Hepatocyte (in vitro differentiated cells): ENCODE measurements at regions not wholly inside any gene's neighbourhood (a gene's known extent, or its start where the extent isn't known, plus 50 kb on each side); places are given as distances from the start of the nearest gene placed in this dataset.

Experiments
- DNase-seq: peaks from one replicate; pipeline ENCODE4 v3.0.0-alpha.2; 2016; ENCODE audit warnings: low spot score
- H2AFZ ChIP-seq: fragments of 200-600 bp; sonication (generic); 2 replicates; pipeline ENCODE4 v1.6.0; 2016; ENCODE audit warnings: antibody characterized with exemption, mild to moderate bottlenecking
- H3K27ac ChIP-seq: fragments of 200-600 bp; sonication (generic); 2 replicates; pipeline ENCODE4 v1.5.1; 2016; ENCODE audit warnings: mild to moderate bottlenecking
- H3K27me3 ChIP-seq: fragments of 200-600 bp; sonication (generic); 2 replicates; pipeline ENCODE4 v1.6.1; 2016
- H3K36me3 ChIP-seq: fragments of 200-600 bp; sonication (generic); replicated peaks from 2 replicates; pipeline ENCODE4 v1.5.1; 2016; ENCODE audit warnings: low read depth; ENCODE audit not compliant: insufficient read depth
- H3K4me1 ChIP-seq: fragments of 200-600 bp; sonication (generic); 2 replicates; pipeline ENCODE4 v1.5.1; 2016; ENCODE audit warnings: mild to moderate bottlenecking, moderate library complexity; ENCODE audit not compliant: insufficient read depth
- H3K4me2 ChIP-seq: fragments of 200-600 bp; sonication (generic); 2 replicates; pipeline ENCODE4 v1.6.0; 2016
- H3K4me3 ChIP-seq: fragments of 200-600 bp; sonication (generic); 2 replicates; pipeline ENCODE4 v1.5.1; 2016; ENCODE audit warnings: mild to moderate bottlenecking
- H3K79me2 ChIP-seq: fragments of 200-600 bp; sonication (generic); 2 replicates; pipeline ENCODE4 v1.6.0; 2017; ENCODE audit warnings: mild to moderate bottlenecking
- H3K9me2 ChIP-seq: fragments of 200-600 bp; sonication (generic); replicated peaks from 2 replicates; pipeline ENCODE4 v1.6.0; 2017; ENCODE audit warnings: mild to moderate bottlenecking; ENCODE audit not compliant: insufficient read depth
- H3K9me3 ChIP-seq: fragments of 200-600 bp; sonication (generic); 2 replicates; pipeline ENCODE4 v1.5.1; 2016; ENCODE audit warnings: low read depth, mild to moderate bottlenecking
- H4K20me1 ChIP-seq: fragments of 200-600 bp; sonication (generic); 2 replicates; pipeline ENCODE4 v1.6.0; 2016; ENCODE audit warnings: mild to moderate bottlenecking; ENCODE audit not compliant: insufficient read depth, poor library complexity, severe bottlenecking
- EZH2 ChIP-seq: fragments of 200-600 bp; sonication (generic); IDR thresholded peaks from 2 replicates; pipeline ENCODE4 v1.6.1; 2016; ENCODE audit warnings: antibody characterized with exemption, mild to moderate bottlenecking, borderline replicate concordance
- EZH2phosphoT487 ChIP-seq: fragments of 200-600 bp; sonication (generic); IDR thresholded peaks from one replicate; pipeline ENCODE4 v1.6.1; 2018; ENCODE audit warnings: antibody characterized with exemption, mild to moderate bottlenecking, low read depth, moderate library complexity; ENCODE audit not compliant: unreplicated experiment, severe bottlenecking
- WGBS: methylation state at CpG from one replicate; pipeline ENCODE4 v1.1.6; 2016; ENCODE audit warnings: low lambda C conversion rate; ENCODE audit errors: missing lambda C conversion rate; 5-methylcytosine and 5-hydroxymethylcytosine counted together
- TF ChIP-seq, protein P1 (sequence below): fragments of 200-600 bp; sonication (generic); IDR thresholded peaks from 2 replicates; pipeline ENCODE4 v1.5.1; 2016; ENCODE audit warnings: antibody characterized with exemption, mild to moderate bottlenecking; ENCODE audit not compliant: poor library complexity

DNA sequence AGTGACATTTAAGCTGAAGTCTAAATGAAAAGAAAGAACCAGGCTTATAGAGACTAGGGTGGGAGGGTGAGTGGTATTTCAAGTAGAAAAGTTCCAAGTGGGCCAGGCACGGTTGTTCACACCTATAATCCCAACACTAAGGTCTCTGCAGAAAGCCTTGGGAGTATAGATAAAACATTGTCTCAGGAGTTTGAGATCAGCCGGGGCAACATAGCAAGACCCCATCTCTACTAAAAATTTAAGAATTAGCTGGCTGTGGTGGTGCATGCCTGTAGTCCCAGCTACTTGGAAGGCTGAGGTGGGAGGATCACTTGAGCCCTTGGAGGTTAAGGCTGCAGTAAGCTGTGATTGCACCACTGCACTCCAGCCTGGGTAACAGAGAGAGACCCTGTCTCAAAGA lies 143.4 kb upstream of the PKDCC start:
- Histone ChIP-seq H3K4me2 (no peak overlapping the region), H4K20me1 (no peaks in the 10 kb centered on the region), H3K9me3 (no peaks in the 10 kb centered on the region), H3K9me2 (no peaks in the 10 kb centered on the region), H3K4me1 (peaks cover 23% of the 10 kb centered on the region), H3K27ac (no peak overlapping the region), H2AFZ (no peak overlapping the region), H3K79me2 (no peaks in the 10 kb centered on the region), H3K27me3 (no peaks in the 10 kb centered on the region), H3K4me3 (no peak overlapping the region), H3K36me3 (no peaks in the 10 kb centered on the region)
- TF ChIP-seq EZH2 (no peak), EZH2phosphoT487 (no peak)
- TF ChIP-seq, protein P1, sequence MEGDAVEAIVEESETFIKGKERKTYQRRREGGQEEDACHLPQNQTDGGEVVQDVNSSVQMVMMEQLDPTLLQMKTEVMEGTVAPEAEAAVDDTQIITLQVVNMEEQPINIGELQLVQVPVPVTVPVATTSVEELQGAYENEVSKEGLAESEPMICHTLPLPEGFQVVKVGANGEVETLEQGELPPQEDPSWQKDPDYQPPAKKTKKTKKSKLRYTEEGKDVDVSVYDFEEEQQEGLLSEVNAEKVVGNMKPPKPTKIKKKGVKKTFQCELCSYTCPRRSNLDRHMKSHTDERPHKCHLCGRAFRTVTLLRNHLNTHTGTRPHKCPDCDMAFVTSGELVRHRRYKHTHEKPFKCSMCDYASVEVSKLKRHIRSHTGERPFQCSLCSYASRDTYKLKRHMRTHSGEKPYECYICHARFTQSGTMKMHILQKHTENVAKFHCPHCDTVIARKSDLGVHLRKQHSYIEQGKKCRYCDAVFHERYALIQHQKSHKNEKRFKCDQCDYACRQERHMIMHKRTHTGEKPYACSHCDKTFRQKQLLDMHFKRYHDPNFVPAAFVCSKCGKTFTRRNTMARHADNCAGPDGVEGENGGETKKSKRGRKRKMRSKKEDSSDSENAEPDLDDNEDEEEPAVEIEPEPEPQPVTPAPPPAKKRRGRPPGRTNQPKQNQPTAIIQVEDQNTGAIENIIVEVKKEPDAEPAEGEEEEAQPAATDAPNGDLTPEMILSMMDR, result no peak
- DNase-seq, result no peak
- 83% methylated on average over 2 of the region's 2 CpGs for WGBS

DNA sequence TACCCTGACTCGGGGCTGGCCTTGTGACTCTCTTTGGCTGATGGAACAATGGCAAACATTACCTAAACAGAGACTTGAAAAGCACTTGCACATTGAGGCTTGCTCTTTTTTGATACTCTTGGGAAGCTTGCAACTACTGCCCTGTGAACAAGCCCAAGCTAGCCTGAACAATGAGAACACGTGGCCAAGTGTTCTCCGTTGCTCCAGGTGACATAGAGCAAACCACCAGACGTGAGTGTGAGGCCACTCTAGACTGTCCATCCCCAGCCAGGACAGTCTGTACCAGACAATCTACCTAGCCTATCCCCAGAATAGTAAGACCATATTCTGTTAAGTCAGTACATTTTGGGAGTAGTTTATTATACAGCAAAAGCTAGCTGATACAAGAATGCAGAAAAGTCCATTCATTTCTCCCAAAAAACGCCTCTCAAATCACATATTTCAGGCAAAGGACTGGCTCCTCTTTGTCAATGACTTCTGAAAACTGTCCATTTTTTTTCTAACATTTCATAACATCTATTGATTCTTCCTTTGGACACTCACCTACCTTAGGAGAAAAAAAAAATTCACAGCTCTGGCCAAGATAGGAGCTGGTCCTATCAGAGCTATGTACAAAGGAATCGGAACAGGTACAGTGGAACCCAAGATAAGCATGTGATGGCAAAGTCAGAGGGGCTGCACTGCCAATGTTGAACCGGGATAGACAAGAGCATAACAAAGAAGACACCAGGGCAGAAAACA lies 142.1 kb upstream of the PKDCC start:
- 67% methylated on average over 7 of the region's 7 CpGs for WGBS
- Histone ChIP-seq H3K9me2 (no peaks in the 10 kb centered on the region), H3K4me1 (peaks cover 20% of the 10 kb centered on the region), H3K27ac (no peak overlapping the region), H3K4me2 (no peak overlapping the region), H3K27me3 (no peaks in the 10 kb centered on the region), H2AFZ (no peak overlapping the region), H3K79me2 (no peaks in the 10 kb centered on the region), H3K4me3 (no peak overlapping the region), H4K20me1 (no peaks in the 10 kb centered on the region), H3K9me3 (no peaks in the 10 kb centered on the region), H3K36me3 (no peaks in the 10 kb centered on the region)
- TF ChIP-seq, protein P1, result no peak
- TF ChIP-seq EZH2phosphoT487 (no peak), EZH2 (no peak)
- no peak for DNase-seq

DNA sequence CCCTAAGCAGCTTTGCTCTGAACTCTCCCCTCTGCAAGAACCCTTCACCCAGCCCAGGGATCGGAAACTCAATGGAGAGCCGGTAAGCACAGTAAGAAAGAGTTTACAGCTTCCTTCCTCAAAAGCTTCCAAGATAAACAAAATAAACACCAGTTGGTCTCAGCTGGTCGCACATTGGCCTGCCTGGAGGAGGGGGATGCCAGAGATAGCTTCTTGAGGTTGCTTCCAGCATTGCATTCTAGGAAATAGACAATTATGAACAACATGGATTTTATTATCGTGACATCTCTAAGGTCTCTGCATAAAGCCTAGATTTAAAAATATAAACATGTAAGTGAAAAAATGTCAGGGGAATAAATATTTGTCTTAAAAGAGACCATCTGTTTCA lies 141.5 kb upstream of the PKDCC start:
- H3K4me2 ChIP-seq, result no peak overlapping the region
- DNase-seq, result peak; percentile 40
- 38% methylated on average over 4 of the region's 4 CpGs for whole genome bisulfite sequencing

More for the DNA sequence above, 141.5 kb upstream of the PKDCC start:
- H3K9me3 ChIP-seq, result no peaks in the 10 kb centered on the region
- TF ChIP-seq, protein P1, result no peak
- TF ChIP-seq EZH2phosphoT487, result no peak
- no peaks in the 10 kb centered on the region for H3K79me2 ChIP-seq
- no peaks in the 10 kb centered on the region for H3K27me3 ChIP-seq
- peaks cover 20% of the 10 kb centered on the region for H3K4me1 ChIP-seq
- H3K27ac ChIP-seq, result no peak overlapping the region
- no peaks in the 10 kb centered on the region for H4K20me1 ChIP-seq
- H3K36me3 ChIP-seq, result no peaks in the 10 kb centered on the region
- H3K4me3 ChIP-seq, result no peak overlapping the region
- no peaks in the 10 kb centered on the region for H3K9me2 ChIP-seq
- no peak overlapping the region for H2AFZ ChIP-seq
